NCI-H1694 (cell line): ENCODE measurements at regions not wholly inside any gene's neighbourhood (a gene's known extent, or its start where the extent isn't known, plus 50 kb on each side); places are given as distances from the start of the nearest gene placed in this dataset.
"Not testable (repeated sequence)": the region's sequence is repeated elsewhere in the genome, so short reads cannot be mapped to it uniquely, and the experiment has no call there.

Experiments used
- DNase-seq: peaks from one replicate; lab custom pipeline; 2025; lab: John Stamatoyannopoulos, UW

DNA sequence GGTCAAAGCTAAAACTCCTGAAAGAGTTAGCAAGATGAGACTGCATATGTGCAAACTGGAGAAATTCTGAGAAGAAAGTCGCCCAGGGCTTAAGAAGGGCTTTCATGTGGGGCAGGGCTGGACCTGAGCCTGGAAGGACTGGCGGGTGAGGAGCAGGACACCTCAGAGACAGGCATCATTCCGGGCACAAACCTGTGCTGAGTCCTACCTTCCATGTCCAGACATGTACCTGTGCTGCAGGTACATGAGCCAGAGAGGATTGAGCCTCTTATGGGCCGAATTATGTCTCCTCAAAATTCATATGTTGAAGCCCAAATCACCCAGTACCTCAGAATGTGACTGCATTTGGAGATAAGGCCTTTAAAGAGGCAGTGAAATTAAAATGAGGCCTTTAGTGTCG, 171.0 kb downstream of the QRSL1 start:
- no peak for DNase-seq

DNA sequence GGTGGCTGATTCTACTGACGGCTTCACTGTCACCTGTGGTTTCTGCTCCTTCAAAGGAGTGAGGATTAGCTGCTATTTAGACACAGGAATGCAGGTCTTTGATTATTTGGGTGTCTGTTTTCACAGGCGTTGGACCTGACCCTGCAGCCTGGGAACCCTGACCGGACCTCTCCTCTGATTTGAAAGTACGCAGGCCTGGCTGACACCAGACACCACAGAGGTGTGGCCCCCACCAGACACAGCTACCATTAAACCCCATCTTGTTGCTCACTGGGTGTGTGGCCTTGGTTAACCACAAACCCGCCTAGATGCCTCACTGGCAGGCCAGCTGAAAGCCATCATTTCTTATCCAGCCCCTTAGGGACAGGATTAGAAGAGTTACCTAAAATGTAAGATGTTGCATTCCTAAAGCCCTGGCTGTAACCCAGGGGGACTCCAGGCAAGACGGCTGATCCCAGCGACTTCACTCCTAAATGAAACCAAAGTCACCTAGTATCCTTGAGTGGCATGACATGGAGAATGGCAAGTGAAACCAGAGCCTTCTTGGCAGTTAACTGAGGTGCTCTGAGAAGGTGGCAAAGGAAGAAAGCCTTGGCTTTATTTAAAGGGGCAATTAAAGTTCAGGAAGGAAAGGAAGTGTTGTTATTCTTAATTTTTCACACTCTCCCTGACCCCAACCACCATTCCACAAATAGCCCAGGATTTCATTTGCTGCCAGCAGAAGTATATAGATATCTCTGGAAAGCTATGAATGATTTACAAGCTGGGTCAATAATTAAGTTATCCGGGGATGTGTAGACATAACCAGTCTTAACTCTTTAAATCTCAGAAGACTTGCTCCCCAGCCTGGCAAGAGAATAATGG, 169.9 kb downstream of the QRSL1 start:
- no peak for DNase-seq

GRCh38 chr6:106797186-106797585, 167.8 kb downstream of the QRSL1 start:
- DNase-seq: no peak

GRCh38 chr6:106796781-106797180, 167.4 kb downstream of the QRSL1 start:
- no peak for DNase-seq

- DNase-seq: no peak
These were observed 164.8 kb downstream of the QRSL1 start for GRCh38 chr6:106794129-106794528.

DNA sequence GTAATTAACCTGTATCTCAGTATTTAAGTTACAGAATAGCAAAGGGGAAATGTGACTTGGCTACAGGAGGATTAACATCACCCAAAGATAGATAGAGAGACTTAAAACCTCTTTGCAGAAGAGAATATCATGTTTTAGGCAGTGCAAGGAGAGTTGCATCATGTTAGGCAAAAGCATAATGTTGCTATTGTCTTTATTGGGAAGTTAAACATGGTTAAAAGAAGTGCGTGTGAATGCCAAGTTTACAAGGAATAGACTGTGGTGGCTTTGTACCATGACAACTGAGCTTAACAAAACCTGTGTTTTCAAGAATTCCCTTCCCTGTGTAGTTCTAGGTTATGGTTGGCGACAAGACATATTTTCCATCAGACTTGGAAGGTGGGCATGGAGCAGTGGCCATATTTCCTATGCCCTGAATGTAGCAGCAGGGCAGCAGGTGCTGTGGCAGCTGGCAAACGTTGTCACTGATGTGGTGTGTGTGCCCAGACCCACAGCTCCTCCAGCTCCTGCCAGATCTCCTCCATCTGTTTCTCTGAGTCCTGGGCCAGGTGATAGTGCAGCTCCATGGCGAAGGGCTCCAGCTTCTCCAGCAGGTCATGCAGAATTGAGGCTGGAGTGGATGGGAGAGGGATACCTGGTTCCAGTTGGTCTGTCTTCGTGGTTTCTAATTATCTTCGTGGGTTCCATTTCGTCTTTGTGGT, 163.3 kb downstream of the QRSL1 start:
- peak; percentile 60 for DNase-seq

GRCh38 chr6:106790935-106791334, 161.6 kb downstream of the QRSL1 start:
- no peak for DNase-seq

- no peak for DNase-seq
These were observed 160.9 kb downstream of the QRSL1 start for GRCh38 chr6:106790149-106790770.

- DNase-seq: no peak
These were observed 160.2 kb downstream of the QRSL1 start for GRCh38 chr6:106789428-106790148.

DNA sequence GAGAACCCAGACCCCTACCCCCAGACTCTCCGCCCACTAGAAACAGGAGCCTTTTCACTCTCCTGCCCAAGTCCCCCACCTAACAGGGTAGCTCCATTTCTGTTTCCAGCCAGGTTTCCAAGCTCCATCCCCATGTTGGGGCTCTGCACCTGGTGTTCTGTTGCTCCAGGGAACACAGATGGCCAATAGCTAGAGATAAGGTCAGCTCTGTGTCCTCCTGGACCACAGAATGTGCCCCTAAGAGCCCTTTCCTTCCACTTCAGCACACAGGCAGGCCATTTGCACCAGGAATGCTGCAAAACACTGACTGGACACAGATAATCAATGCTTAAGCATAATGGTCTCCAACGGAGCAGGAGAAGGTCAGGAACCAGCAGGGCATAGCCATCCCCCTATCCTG, 159.4 kb downstream of the QRSL1 start:
- no peak for DNase-seq

GRCh38 chr6:106787327-106788196, 158.2 kb downstream of the QRSL1 start:
- DNase-seq: no peak

GRCh38 chr6:106785298-106785697, 155.9 kb downstream of the QRSL1 start:
- no peak for DNase-seq

DNA sequence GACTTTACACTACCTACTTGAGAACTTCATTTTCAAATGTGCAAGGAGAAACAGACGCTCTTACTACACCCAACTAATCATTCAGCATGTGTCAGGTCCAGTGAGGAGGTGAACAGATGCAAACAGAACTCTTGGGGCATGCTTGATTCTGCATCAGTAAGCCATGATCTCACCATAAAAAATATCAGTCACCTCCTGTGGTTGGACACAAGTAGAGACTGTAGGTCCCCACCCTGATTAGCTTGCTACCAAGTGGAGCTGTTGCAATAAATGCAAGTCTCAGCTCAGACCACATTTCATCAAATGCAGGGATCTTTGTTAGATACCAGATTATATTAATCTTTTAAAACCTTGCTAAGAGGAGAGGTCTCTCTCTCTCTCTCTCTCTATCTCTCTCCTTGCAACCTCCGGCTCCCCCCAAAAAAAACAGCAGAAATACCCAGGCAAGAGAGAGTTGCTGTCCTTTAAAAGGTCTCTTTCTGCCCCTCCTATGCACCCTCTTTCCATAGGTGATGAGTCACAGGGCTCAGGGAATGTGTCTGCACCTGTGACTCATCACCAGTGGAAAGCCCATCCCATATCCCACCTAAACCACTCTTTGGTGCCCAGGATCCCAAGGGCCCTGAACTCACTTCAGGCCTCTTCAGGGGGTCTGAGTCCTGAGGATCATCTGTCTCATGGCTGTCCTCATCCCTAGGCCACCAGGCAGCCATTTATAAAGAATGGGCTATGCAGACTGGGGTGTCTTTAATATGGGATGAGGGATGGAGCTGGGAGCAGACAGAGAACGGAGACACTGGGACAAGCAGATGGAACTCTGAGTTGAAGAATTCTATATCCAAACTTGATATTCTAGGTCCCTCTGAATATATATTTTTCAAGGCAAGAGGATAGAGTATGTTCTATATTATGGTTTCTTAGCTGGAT, 154.5 kb downstream of the QRSL1 start:
- no peak for DNase-seq

DNA sequence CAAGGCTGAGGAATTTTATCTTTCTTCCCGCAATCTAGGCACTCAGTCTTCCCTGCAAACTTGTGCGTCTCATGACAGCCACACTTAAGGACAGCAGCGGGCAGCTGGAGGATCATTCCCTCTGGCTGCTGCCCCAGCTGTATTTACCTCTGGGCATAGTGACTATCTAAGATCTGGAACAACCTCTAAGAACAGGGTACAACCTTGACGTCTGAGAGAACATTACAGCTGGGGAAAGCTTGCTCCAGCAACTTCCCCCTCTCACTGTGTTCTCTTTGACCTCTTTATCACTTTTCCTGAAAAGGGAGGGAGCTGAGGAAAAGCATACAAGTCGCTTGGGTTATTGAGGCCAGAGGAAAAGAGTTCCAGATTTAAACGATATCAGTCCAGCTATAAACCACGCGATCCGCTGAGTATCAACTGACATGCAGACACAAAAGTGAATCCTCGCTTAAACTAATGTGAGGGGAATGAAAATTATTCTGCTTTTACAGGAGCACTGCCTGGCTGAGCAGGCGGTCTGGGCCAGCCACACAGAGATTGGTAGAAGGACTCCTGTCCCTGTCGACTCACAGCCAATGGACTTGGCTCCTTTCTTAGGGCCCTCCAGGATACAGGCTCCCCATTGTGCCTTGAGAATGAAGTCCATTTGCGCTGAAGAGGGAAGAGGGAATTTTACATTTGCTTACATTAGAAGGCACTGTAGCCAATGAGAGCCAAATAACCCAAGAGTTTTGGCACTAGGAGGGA, 153.3 kb downstream of the QRSL1 start:
- no peak for DNase-seq

DNA sequence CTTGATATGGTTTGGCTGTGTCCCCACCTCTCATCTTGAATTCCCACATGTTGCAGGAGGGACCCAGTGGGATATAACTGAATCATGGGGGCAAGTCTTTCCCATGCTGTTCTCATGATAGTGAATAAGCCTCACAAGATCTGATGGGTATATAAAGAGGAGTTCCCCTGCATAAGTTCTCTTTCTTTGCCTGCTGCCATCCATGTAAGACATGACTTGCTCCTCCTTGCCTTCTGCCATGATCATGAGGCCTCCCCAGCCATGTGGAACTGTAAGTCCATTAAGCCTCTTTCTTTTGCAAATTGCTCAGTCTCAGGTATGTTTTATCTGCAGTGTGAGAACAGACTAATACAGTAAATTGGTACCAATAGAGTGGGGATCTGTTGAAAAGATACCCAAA, 150.2 kb downstream of the QRSL1 start:
- DNase-seq: not testable (repeated sequence)

- DNase-seq: no peak
These were observed 149.6 kb downstream of the QRSL1 start for GRCh38 chr6:106778943-106779342.

- no peak for DNase-seq
These were observed 144.7 kb downstream of the QRSL1 start for GRCh38 chr6:106773996-106774629.

DNA sequence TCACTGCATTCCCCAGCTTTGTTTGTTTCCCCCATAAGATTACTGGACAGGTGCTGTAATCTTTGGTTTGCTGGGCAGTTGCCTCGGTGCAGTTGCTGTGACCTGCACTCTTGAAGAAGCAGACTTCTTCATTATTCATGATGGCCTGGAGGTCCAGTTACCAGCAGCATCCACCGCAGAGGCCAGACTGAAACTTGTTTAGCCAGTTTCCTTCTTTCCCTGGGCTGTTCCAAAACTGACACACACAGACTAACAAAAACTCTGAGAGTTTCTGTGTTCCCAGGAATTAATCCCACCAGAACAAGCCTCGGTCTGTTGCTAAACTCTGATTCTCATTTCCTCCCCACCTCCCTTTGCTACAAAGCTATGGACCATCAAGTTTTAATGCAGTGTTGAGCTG, 144.1 kb downstream of the QRSL1 start:
- no peak for DNase-seq
